Astrocyte (in vitro differentiated cells and primary cell): ENCODE measurements at regions not wholly inside any gene's neighbourhood (a gene's known extent, or its start where the extent isn't known, plus 50 kb on each side); places are given as distances from the start of the nearest gene placed in this dataset.

Experiments
- DNase-seq: peaks from one replicate; pipeline ENCODE4 v3.0.0-alpha.2; 2010; ENCODE audit warnings: low read depth
- FAIRE-seq: peaks from 2 replicates; lab custom pipeline; 2011; peaks lifted over from hg19 to GRCh38; lab: Jason Lieb, UNC
- H2AFZ ChIP-seq: 2 replicates; pipeline ENCODE4 v1.6.0; 2012; ENCODE audit warnings: low read depth, low read length, inconsistent platforms
- H3K27ac ChIP-seq: 2 replicates; pipeline ENCODE4 v1.5.1; 2011; ENCODE audit warnings: low read depth, low read length, inconsistent platforms
- H3K27me3 ChIP-seq: 2 replicates; pipeline ENCODE4 v1.6.0; 2011; ENCODE audit warnings: low read length, inconsistent platforms; ENCODE audit not compliant: insufficient read depth
- H3K36me3 ChIP-seq: 2 replicates; pipeline ENCODE4 v1.5.1; 2011; ENCODE audit warnings: low read length, inconsistent platforms; ENCODE audit not compliant: insufficient read depth
- H3K4me1 ChIP-seq: 2 replicates; pipeline ENCODE4 v1.5.1; 2011; ENCODE audit warnings: low read length, inconsistent platforms; ENCODE audit not compliant: insufficient read depth
- H3K4me2 ChIP-seq: 2 replicates; pipeline ENCODE4 v1.6.0; 2012; ENCODE audit warnings: low read length, inconsistent platforms
- H3K4me3 ChIP-seq: 2 replicates; pipeline ENCODE4 v1.5.1; 2011; ENCODE audit warnings: low read depth, mild to moderate bottlenecking, low read length, inconsistent platforms; ENCODE audit not compliant: insufficient read depth
- H3K79me2 ChIP-seq: 2 replicates; pipeline ENCODE4 v1.6.0; 2012; ENCODE audit warnings: mild to moderate bottlenecking, low read length, inconsistent platforms; ENCODE audit not compliant: insufficient read depth
- H3K9ac ChIP-seq: 2 replicates; pipeline ENCODE4 v1.6.0; 2012; ENCODE audit warnings: mild to moderate bottlenecking, low read length, inconsistent platforms
- H3K9me3 ChIP-seq: 2 replicates; pipeline ENCODE4 v1.5.1; 2012; ENCODE audit warnings: low read depth, mild to moderate bottlenecking, low read length, inconsistent platforms; ENCODE audit not compliant: insufficient read depth
- H4K20me1 ChIP-seq: 2 replicates; pipeline ENCODE4 v1.6.0; 2012; ENCODE audit warnings: low read length, inconsistent platforms; ENCODE audit not compliant: insufficient read depth
- H3K27ac Mint-ChIP-seq: one replicate; pipeline ENCODE4 v1.8.0; 2021; ENCODE audit warnings: mild to moderate bottlenecking, mixed read lengths; ENCODE audit not compliant: unreplicated experiment
- H3K27me3 Mint-ChIP-seq: one replicate; pipeline ENCODE4 v1.8.0; 2021; ENCODE audit warnings: low read depth, mixed read lengths; ENCODE audit not compliant: unreplicated experiment
- H3K36me3 Mint-ChIP-seq: one replicate; pipeline ENCODE4 v1.8.0; 2021; ENCODE audit warnings: low read depth, mixed read lengths; ENCODE audit not compliant: unreplicated experiment
- H3K4me1 Mint-ChIP-seq: one replicate; pipeline ENCODE4 v1.8.0; 2021; ENCODE audit warnings: low read depth, mixed read lengths; ENCODE audit not compliant: unreplicated experiment
- H3K4me3 Mint-ChIP-seq: one replicate; pipeline ENCODE4 v1.8.0; 2021; ENCODE audit warnings: mild to moderate bottlenecking, moderate library complexity, mixed read lengths; ENCODE audit not compliant: unreplicated experiment
- H3K9me3 Mint-ChIP-seq: one replicate; pipeline ENCODE4 v1.8.0; 2021; ENCODE audit warnings: mild to moderate bottlenecking, mixed read lengths; ENCODE audit not compliant: unreplicated experiment
- EZH2 ChIP-seq: IDR thresholded peaks from 2 replicates; pipeline ENCODE4 v1.6.1; 2012; ENCODE audit warnings: mild to moderate bottlenecking, low read length, inconsistent platforms; ENCODE audit not compliant: insufficient read depth
- TF ChIP-seq, protein P1 (sequence below): IDR thresholded peaks from 2 replicates; pipeline ENCODE4 v1.5.1; 2011; ENCODE audit warnings: low read depth, mild to moderate bottlenecking, inconsistent platforms, low read length, moderate library complexity; ENCODE audit not compliant: insufficient read depth

DNA sequence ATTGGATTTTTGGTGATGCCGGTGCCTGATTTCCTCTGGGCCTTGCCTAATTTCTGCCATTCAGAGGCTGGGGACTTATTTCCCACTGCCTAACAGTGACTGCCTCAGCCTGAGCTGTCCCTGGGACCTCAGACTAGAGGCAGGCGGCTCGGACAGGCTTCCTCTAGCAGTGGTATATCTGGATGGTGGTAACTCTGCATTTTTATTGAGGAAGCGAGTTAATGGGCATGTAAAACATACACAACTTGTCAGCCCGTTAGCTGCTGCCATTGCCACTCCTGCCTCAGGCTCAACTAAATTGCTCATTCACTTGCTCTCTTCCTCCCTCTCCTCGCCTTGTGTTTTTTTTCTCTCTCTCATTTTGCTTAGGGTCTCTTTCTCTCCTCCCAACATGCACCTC is 561.6 kb downstream of the BUD13 start:
- TF ChIP-seq, protein P1, sequence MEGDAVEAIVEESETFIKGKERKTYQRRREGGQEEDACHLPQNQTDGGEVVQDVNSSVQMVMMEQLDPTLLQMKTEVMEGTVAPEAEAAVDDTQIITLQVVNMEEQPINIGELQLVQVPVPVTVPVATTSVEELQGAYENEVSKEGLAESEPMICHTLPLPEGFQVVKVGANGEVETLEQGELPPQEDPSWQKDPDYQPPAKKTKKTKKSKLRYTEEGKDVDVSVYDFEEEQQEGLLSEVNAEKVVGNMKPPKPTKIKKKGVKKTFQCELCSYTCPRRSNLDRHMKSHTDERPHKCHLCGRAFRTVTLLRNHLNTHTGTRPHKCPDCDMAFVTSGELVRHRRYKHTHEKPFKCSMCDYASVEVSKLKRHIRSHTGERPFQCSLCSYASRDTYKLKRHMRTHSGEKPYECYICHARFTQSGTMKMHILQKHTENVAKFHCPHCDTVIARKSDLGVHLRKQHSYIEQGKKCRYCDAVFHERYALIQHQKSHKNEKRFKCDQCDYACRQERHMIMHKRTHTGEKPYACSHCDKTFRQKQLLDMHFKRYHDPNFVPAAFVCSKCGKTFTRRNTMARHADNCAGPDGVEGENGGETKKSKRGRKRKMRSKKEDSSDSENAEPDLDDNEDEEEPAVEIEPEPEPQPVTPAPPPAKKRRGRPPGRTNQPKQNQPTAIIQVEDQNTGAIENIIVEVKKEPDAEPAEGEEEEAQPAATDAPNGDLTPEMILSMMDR: no peak
- no peak for TF ChIP-seq EZH2
- no peak overlapping the region for H3K4me2 ChIP-seq
- peaks cover 15% of the 10 kb centered on the region for H3K27me3 ChIP-seq
- DNase-seq (no peak), FAIRE-seq (no peak)
- H3K27me3 Mint-ChIP-seq: peaks cover 45% of the 10 kb centered on the region
- H3K79me2 ChIP-seq: no peaks in the 10 kb centered on the region
- no peaks in the 10 kb centered on the region for H4K20me1 ChIP-seq
- H3K4me1 Mint-ChIP-seq: no peaks in the 10 kb centered on the region
- H3K4me3 ChIP-seq: no peak overlapping the region
- peaks cover 4% of the 10 kb centered on the region for H3K9me3 Mint-ChIP-seq
- no peak overlapping the region for H3K9ac ChIP-seq
- no peak overlapping the region for H3K27ac Mint-ChIP-seq
- no peak overlapping the region for H3K4me3 Mint-ChIP-seq
- H3K4me1 ChIP-seq: no peaks in the 10 kb centered on the region
- H3K27ac ChIP-seq: no peak overlapping the region
- H3K36me3 Mint-ChIP-seq: no peaks in the 10 kb centered on the region
- H3K9me3 ChIP-seq: no peaks in the 10 kb centered on the region
- no peaks in the 10 kb centered on the region for H3K36me3 ChIP-seq
- H2AFZ ChIP-seq: no peak overlapping the region

DNA sequence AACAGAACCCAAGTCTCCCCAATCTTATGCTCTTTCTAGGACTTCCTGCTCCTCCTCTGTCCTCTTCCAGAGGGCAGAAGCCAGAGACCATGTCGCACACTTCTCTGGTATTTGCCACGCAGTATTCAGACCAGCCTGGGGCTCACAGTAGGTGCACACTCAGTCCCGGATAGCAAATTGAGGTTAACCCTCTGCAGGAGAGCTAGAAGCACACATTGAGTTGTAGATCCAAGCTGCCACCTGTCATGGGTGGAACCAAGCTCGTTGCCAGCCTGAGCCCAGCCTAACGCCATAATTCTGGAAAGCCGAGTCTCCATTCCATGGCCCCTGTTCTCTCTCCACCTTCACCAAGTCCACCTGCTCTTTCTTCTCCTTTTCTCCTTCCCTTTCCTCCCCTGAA is 562.1 kb downstream of the BUD13 start:
- peaks cover 47% of the 10 kb centered on the region for H3K27me3 Mint-ChIP-seq
- peaks cover 4% of the 10 kb centered on the region for H3K9me3 Mint-ChIP-seq
- no peak overlapping the region for H3K27ac Mint-ChIP-seq
- H3K36me3 ChIP-seq: no peaks in the 10 kb centered on the region
- FAIRE-seq: no peak
- no peaks in the 10 kb centered on the region for H3K9me3 ChIP-seq
- no peak overlapping the region for H2AFZ ChIP-seq
- no peak overlapping the region for H3K4me2 ChIP-seq
- no peaks in the 10 kb centered on the region for H3K4me1 Mint-ChIP-seq
- no peaks in the 10 kb centered on the region for H4K20me1 ChIP-seq
- no peak overlapping the region for H3K4me3 ChIP-seq
- no peak for DNase-seq
- TF ChIP-seq EZH2: no peak
- TF ChIP-seq, protein P1: no peak
- no peak overlapping the region for H3K4me3 Mint-ChIP-seq
- H3K36me3 Mint-ChIP-seq: no peaks in the 10 kb centered on the region
- no peak overlapping the region for H3K9ac ChIP-seq
- no peaks in the 10 kb centered on the region for H3K79me2 ChIP-seq
- no peaks in the 10 kb centered on the region for H3K4me1 ChIP-seq
- no peak overlapping the region for H3K27ac ChIP-seq
- peaks cover 17% of the 10 kb centered on the region for H3K27me3 ChIP-seq

DNA sequence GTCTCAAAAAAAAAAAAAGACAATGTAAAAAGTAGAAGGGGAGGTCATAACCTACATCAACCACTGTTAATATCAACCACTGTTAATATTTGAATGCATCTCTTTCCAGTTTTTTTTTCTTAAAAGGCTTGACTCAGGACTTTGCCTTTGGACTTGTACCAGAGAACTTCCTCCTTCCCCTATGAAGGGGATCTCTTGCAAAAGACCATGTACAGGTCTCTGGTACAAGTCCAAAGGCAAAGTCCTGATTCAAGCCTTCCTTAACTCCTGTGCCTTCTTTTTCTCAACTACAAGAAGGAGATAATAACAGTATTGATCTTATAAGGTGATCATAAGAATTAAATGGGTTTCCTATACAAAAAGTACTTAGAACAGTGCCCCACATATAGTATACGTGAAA is 563.5 kb downstream of the BUD13 start:
- H3K9ac ChIP-seq: no peak overlapping the region
- Mint-ChIP-seq H3K27ac (no peak overlapping the region), H3K27me3 (peaks cover 46% of the 10 kb centered on the region), H3K4me1 (no peaks in the 10 kb centered on the region), H3K36me3 (no peaks in the 10 kb centered on the region), H3K4me3 (no peak overlapping the region), H3K9me3 (peaks cover 4% of the 10 kb centered on the region)
- DNase-seq: no peak
- no peak overlapping the region for H2AFZ ChIP-seq
- no peaks in the 10 kb centered on the region for H3K79me2 ChIP-seq
- no peak for FAIRE-seq
- no peaks in the 10 kb centered on the region for H3K36me3 ChIP-seq
- H3K4me3 ChIP-seq: no peak overlapping the region
- no peaks in the 10 kb centered on the region for H4K20me1 ChIP-seq
- H3K27me3 ChIP-seq: peaks cover 23% of the 10 kb centered on the region
- H3K4me1 ChIP-seq: no peaks in the 10 kb centered on the region
- H3K9me3 ChIP-seq: no peaks in the 10 kb centered on the region
- H3K4me2 ChIP-seq: no peak overlapping the region
- TF ChIP-seq EZH2: no peak
- TF ChIP-seq, protein P1: no peak
- no peak overlapping the region for H3K27ac ChIP-seq
